Esophagus squamous epithelium (tissue), 5 donors: ENCODE measurements at regions not wholly inside any gene's neighbourhood (a gene's known extent, or its start where the extent isn't known, plus 50 kb on each side); places are given as distances from the start of the nearest gene placed in this dataset.

Source experiments
- DNase-seq: peaks from one replicate; lab custom pipeline; 2025; lab: John Stamatoyannopoulos, UW
- H3K27ac ChIP-seq, 4 donors: fragments of 200-600 bp; sonication (generic); one replicate each; pipeline ENCODE4 v1.5.1; 2016 to 2019; ENCODE audit warnings: mild to moderate bottlenecking in 1 of 4
- H3K27me3 ChIP-seq, 4 donors: fragments of 200-600 bp; sonication (generic); 1 replicate in 3 of 4; 2 replicates in 1 of 4; pipeline versions ENCODE4 v1.5.1 to v1.6.0; 2017 to 2021; ENCODE audit warnings: antibody characterized with exemption in 1 of 4
- H3K36me3 ChIP-seq, 3 donors: fragments of 200-600 bp; sonication (generic); one replicate each; pipeline ENCODE4 v1.5.1; 2016 to 2019
- H3K4me1 ChIP-seq, 3 donors: fragments of 200-600 bp; sonication (generic); one replicate each; pipeline ENCODE4 v1.5.1; 2017 to 2019
- H3K4me3 ChIP-seq, 4 donors: fragments of 200-600 bp; sonication (generic); 1 replicate in 3 of 4; 2 replicates in 1 of 4; pipeline ENCODE4 v1.5.1; 2016 to 2019; ENCODE audit warnings: mild to moderate bottlenecking in 2 of 4, moderate library complexity in 1 of 4
- H3K9me3 ChIP-seq, 3 donors: fragments of 200-600 bp; sonication (generic); one replicate each; pipeline ENCODE4 v1.5.1; 2016 to 2019
- POLR2A ChIP-seq, 4 donors: fragments of 450-650 bp; IDR thresholded peaks; one replicate each; pipeline ENCODE4 v1.6.1; 2017; ENCODE audit warnings: antibody characterized with exemption in 4 of 4, mild to moderate bottlenecking in 4 of 4, moderate library complexity in 3 of 4
- WGBS, 2 donors: methylation state at CpG; one replicate each; pipeline ENCODE4 v1.1.5; 2018; 5-methylcytosine and 5-hydroxymethylcytosine counted together
- intact Hi-C: fragments of 100-400 bp; cut with DNase I; formaldehyde crosslinking; loops from one replicate; pipeline ENCODE4 v1.15.0; 2022
- TF ChIP-seq, protein P1 (sequence below), 6 experiments: fragments of 450-650 bp in 4 of 6; fragments of 200-600 bp in 2 of 6; sonication (generic) in 2 of 6; IDR thresholded peaks; one replicate each; pipeline ENCODE4 v1.5.1; 2016 to 2019; ENCODE audit warnings: antibody characterized with exemption in 6 of 6, mild to moderate bottlenecking in 4 of 6, moderate library complexity in 4 of 6
- donor health status: DM: yes; HTN: yes; CAD: no.

DNA sequence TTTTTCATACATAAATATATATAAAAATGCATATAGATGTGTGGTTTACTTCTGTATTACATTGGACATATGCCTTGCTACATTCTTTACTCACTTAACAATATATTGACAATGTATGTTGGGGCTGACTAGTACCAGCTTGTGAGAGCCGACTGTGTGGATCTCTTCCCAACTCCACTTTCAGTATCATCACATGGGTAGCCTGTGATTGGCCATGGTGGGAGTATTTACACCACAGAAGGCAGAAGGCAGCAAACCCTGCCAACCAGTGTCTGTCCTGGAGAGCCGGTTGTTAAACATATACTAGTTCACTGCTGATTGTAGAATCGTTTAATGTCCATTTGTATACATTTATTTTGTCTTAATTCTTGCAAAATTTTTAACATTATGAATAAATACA, 638.7 kb downstream of the DHX35 start:
- no peak for TF ChIP-seq POLR2A (IDR thresholded peaks at IDR 0.05)
- TF ChIP-seq, protein P1, sequence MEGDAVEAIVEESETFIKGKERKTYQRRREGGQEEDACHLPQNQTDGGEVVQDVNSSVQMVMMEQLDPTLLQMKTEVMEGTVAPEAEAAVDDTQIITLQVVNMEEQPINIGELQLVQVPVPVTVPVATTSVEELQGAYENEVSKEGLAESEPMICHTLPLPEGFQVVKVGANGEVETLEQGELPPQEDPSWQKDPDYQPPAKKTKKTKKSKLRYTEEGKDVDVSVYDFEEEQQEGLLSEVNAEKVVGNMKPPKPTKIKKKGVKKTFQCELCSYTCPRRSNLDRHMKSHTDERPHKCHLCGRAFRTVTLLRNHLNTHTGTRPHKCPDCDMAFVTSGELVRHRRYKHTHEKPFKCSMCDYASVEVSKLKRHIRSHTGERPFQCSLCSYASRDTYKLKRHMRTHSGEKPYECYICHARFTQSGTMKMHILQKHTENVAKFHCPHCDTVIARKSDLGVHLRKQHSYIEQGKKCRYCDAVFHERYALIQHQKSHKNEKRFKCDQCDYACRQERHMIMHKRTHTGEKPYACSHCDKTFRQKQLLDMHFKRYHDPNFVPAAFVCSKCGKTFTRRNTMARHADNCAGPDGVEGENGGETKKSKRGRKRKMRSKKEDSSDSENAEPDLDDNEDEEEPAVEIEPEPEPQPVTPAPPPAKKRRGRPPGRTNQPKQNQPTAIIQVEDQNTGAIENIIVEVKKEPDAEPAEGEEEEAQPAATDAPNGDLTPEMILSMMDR (IDR thresholded peaks at IDR 0.05), result no peak
- Histone ChIP-seq H3K9me3 (no peaks in the 10 kb centered on the region), H3K36me3 (no peaks in the 10 kb centered on the region), H3K27ac (no peak overlapping the region), H3K4me3 (no peak overlapping the region), H3K4me1 (peaks cover 0 to 6% (median 0%) of the 10 kb centered on the region in 3 donors), H3K27me3 (no peaks in the 10 kb centered on the region)
- 55 to 57% methylated on average over 3 of the region's 3 CpGs for WGBS, 2 donors
- intact Hi-C loops, result no loop called here
- DNase-seq, result no peak

DNA sequence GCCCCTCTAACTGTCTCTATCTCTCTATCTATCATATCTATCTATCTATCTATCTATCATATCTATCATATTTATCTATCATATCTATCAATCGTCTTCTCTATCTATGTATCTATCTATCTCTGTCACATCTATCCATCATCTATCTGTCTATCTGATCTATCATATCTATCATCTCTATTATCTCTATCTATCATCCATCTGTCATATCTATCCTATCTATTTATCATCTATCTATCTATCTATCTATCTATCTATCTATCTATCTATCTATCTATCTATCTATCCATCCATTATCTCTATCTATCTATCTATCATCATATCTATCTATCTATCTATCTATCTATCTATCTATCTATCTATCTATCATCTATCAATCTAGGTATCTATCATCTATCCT, 638.0 kb downstream of the DHX35 start:
- TF ChIP-seq, protein P1 (IDR thresholded peaks at IDR 0.05), result no peak
- TF ChIP-seq POLR2A (IDR thresholded peaks at IDR 0.05), result no peak
- intact Hi-C loops, result no loop called here
- H3K27me3 ChIP-seq, result no peaks in the 10 kb centered on the region
- DNase-seq, result no peak
- H3K4me1 ChIP-seq, result no peaks in the 10 kb centered on the region
- 75 to 88% methylated on average over 1 of the region's 1 CpG for WGBS, 2 donors
- no peaks in the 10 kb centered on the region for H3K36me3 ChIP-seq
- no peak overlapping the region for H3K4me3 ChIP-seq
- H3K27ac ChIP-seq, result no peak overlapping the region
- H3K9me3 ChIP-seq, result no peaks in the 10 kb centered on the region

DNA sequence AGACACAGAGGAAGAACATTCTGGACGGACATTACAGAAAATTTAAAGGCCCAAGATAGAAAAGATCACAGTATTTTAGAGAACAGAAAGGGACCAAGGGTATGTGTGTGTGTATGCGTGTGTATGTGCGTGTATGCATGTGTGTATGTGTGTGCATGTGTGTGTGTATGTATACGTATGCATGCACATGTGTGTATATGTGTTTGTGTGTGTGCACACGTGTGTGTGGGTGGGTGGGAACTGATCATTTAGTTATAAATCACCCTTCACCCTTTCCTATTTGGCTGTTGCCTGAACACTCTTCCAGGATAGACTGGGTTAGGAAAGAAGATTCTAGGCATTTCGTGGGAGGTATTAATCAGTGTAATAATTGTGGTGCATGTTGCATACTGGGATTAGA, 634.4 kb downstream of the DHX35 start:
- intact Hi-C loops, result no loop called here
- TF ChIP-seq POLR2A (IDR thresholded peaks at IDR 0.05), result no peak
- TF ChIP-seq, protein P1 (IDR thresholded peaks at IDR 0.05), result no peak
- Histone ChIP-seq H3K36me3 (no peaks in the 10 kb centered on the region), H3K9me3 (no peaks in the 10 kb centered on the region), H3K4me3 (no peak overlapping the region), H3K27me3 (no peaks in the 10 kb centered on the region), H3K27ac (no peak overlapping the region), H3K4me1 (peaks cover 0 to 4% (median 0%) of the 10 kb centered on the region in 3 donors)
- 80 to 86% methylated on average over 5 to 6 of the region's 6 CpGs for WGBS, 2 donors
- no peak for DNase-seq

DNA sequence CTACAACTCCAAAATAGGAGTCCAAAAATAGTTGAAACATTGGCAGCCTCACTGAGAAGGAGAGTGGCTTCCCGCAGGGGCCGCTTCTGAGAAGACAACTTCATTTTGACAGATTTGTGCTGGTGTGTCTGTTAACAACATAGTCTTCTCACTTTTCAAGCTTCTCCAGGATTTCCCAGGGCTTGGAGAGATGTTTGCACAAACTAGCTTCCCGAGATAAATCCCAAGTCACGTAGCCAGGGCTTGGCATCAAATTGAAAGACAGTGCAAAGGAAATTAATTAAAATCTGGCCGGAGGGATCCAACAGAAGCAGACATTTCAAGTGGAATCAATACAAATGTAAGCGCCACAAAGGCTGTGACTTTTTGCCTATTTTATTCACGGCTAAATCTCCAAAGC, 630.2 kb downstream of the DHX35 start:
- intact Hi-C loops, result no loop called here
- peaks cover 0 to 4% (median 0%) of the 10 kb centered on the region in 3 donors for H3K4me1 ChIP-seq
- no peak overlapping the region for H3K4me3 ChIP-seq
- H3K27me3 ChIP-seq, result peaks cover 0 to 3% (median 0%) of the 10 kb centered on the region in 4 donors
- H3K27ac ChIP-seq, result no peak overlapping the region
- 31 to 35% methylated on average over 5 to 7 of the region's 7 CpGs for WGBS, 2 donors
- no peak for DNase-seq
- H3K9me3 ChIP-seq, result no peaks in the 10 kb centered on the region
- no peaks in the 10 kb centered on the region for H3K36me3 ChIP-seq
- TF ChIP-seq, protein P1 (IDR thresholded peaks at IDR 0.05), result no peak
- no peak for TF ChIP-seq POLR2A (IDR thresholded peaks at IDR 0.05)

DNA sequence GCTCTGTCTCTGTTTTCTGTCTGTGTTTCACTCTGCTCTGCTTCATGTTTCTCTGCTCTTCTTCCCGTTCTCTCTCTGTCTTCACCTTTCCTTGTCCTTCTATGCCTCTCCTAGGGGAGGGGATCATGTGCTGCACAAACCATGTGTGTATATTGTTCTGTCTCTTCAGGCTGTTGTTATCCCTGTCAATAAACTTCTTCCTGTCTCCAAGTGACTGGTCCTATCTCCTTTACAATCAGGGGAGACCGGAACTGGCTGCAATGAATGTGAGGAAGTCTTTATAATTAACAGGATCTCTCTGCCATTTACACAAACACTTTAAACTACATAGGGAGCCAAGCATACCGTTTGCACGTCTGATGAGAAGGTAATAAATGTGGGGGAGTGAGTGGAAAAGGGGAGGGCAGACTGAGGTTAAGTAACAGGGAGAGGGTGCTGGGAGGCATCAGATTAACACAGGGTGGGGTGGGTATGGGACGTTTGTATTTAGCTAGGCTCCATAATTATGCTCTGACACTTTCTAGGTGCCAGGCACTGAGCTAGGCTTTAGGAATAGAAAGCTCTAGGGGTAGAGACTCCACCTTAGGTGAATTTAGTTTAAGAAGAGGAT, 626.1 kb downstream of the DHX35 start:
- no peak for DNase-seq
- whole genome bisulfite sequencing, 2 donors, result 14 to 22% methylated on average over 5 of the region's 5 CpGs
- Histone ChIP-seq H3K4me1 (peaks cover 0 to 4% (median 0%) of the 10 kb centered on the region in 3 donors), H3K36me3 (no peaks in the 10 kb centered on the region), H3K27ac (no peak overlapping the region), H3K9me3 (no peaks in the 10 kb centered on the region), H3K4me3 (no peak overlapping the region), H3K27me3 (peaks cover 0 to 3% (median 0%) of the 10 kb centered on the region in 4 donors)
- TF ChIP-seq, protein P1 (IDR thresholded peaks at IDR 0.05), result no peak
- no peak for TF ChIP-seq POLR2A (IDR thresholded peaks at IDR 0.05)
- intact Hi-C loops, result no loop called here
